T-helper 2 cell treated with Interferon-gamma antibody and Interleukin-4, amounts not matched to agents 5 μg/mL and 100 μg/mL, for 36 hours (primary cell): ENCODE measurements at regions not wholly inside any gene's neighbourhood (a gene's known extent, or its start where the extent isn't known, plus 50 kb on each side); places are given as distances from the start of the nearest gene placed in this dataset.
"Not testable (repeated sequence)": the region's sequence is repeated elsewhere in the genome, so short reads cannot be mapped to it uniquely, and the experiment has no call there.

Experiments used
- DNase-seq: peaks from one replicate; pipeline ENCODE4 v3.0.0; 2021; ENCODE audit warnings: low spot score
- H3K27ac Mint-ChIP-seq: one replicate; pipeline ENCODE4 v1.8.0; 2021; ENCODE audit warnings: mild to moderate bottlenecking, mixed read lengths
- H3K27me3 Mint-ChIP-seq: one replicate; pipeline ENCODE4 v1.8.0; 2021; ENCODE audit warnings: low read depth, mixed read lengths
- H3K36me3 Mint-ChIP-seq: one replicate; pipeline ENCODE4 v1.8.0; 2021; ENCODE audit warnings: low read depth, mixed read lengths
- H3K4me1 Mint-ChIP-seq: one replicate; pipeline ENCODE4 v1.8.0; 2021; ENCODE audit warnings: low read depth, mixed read lengths
- H3K4me3 Mint-ChIP-seq: one replicate; pipeline ENCODE4 v1.8.0; 2022; ENCODE audit warnings: mild to moderate bottlenecking, moderate library complexity, mixed read lengths
- H3K9me3 Mint-ChIP-seq: one replicate; pipeline ENCODE4 v1.8.0; 2021; ENCODE audit warnings: mixed read lengths

- Mint-ChIP-seq H3K4me1 (peaks cover 45% of the 10 kb centered on the region), H3K9me3 (peaks cover 8% of the 10 kb centered on the region), H3K27me3 (peaks cover 23% of the 10 kb centered on the region), H3K4me3 (no peak overlapping the region), H3K27ac (no peak overlapping the region), H3K36me3 (no peaks in the 10 kb centered on the region)
- DNase-seq = no peak
Measured at GRCh38 chr5:87030699-87031098, 237.0 kb upstream of the RASA1 start.

- no peak overlapping the region for H3K4me3 Mint-ChIP-seq
- H3K4me1 Mint-ChIP-seq = peaks cover 27% of the 10 kb centered on the region
- H3K9me3 Mint-ChIP-seq = peaks cover 18% of the 10 kb centered on the region
- H3K27ac Mint-ChIP-seq = no peak overlapping the region
- no peak for DNase-seq
- H3K36me3 Mint-ChIP-seq = no peaks in the 10 kb centered on the region
- peaks cover 16% of the 10 kb centered on the region for H3K27me3 Mint-ChIP-seq
Measured at GRCh38 chr5:87034557-87034956, 233.1 kb upstream of the RASA1 start.

GRCh38 chr5:87042554-87042953 is 225.1 kb upstream of the RASA1 start:
- no peak overlapping the region for H3K4me3 Mint-ChIP-seq
- H3K36me3 Mint-ChIP-seq = no peaks in the 10 kb centered on the region
- DNase-seq = no peak
- peaks cover 34% of the 10 kb centered on the region for H3K27me3 Mint-ChIP-seq
- H3K9me3 Mint-ChIP-seq = peaks cover 19% of the 10 kb centered on the region
- H3K4me1 Mint-ChIP-seq = peaks cover under 1% of the 10 kb centered on the region
- no peak overlapping the region for H3K27ac Mint-ChIP-seq

GRCh38 chr5:87048156-87048555 is 219.5 kb upstream of the RASA1 start:
- DNase-seq = no peak
- Mint-ChIP-seq H3K4me1 (peaks cover 3% of the 10 kb centered on the region), H3K36me3 (peaks cover 1% of the 10 kb centered on the region), H3K27me3 (peaks cover 11% of the 10 kb centered on the region), H3K4me3 (no peak overlapping the region), H3K27ac (no peak overlapping the region), H3K9me3 (peaks cover 36% of the 10 kb centered on the region)

GRCh38 chr5:87049012-87049411 is 218.7 kb upstream of the RASA1 start:
- H3K36me3 Mint-ChIP-seq, H3K27ac Mint-ChIP-seq, DNase-seq, H3K27me3 Mint-ChIP-seq, H3K4me3 Mint-ChIP-seq, H3K4me1 Mint-ChIP-seq: not testable (repeated sequence)
- H3K9me3 Mint-ChIP-seq = peaks cover 30% of the 10 kb centered on the region

GRCh38 chr5:87051502-87052113 is 216.1 kb upstream of the RASA1 start:
- H3K27me3 Mint-ChIP-seq = no peaks in the 10 kb centered on the region
- peaks cover 3% of the 10 kb centered on the region for H3K4me1 Mint-ChIP-seq
- H3K9me3 Mint-ChIP-seq = peaks cover 31% of the 10 kb centered on the region
- DNase-seq = no peak
- no peak overlapping the region for H3K27ac Mint-ChIP-seq
- H3K36me3 Mint-ChIP-seq = peaks cover 1% of the 10 kb centered on the region
- H3K4me3 Mint-ChIP-seq = no peak overlapping the region

GRCh38 chr5:87053146-87053545 is 214.5 kb upstream of the RASA1 start:
- H3K36me3 Mint-ChIP-seq = peaks cover 1% of the 10 kb centered on the region
- peaks cover 27% of the 10 kb centered on the region for H3K9me3 Mint-ChIP-seq
- H3K4me1 Mint-ChIP-seq = no peaks in the 10 kb centered on the region
- no peaks in the 10 kb centered on the region for H3K27me3 Mint-ChIP-seq
- no peak for DNase-seq
- no peak overlapping the region for H3K4me3 Mint-ChIP-seq
- no peak overlapping the region for H3K27ac Mint-ChIP-seq

- DNase-seq = no peak
- Mint-ChIP-seq H3K27me3 (no peaks in the 10 kb centered on the region), H3K27ac (no peak overlapping the region), H3K36me3 (no peaks in the 10 kb centered on the region), H3K4me1 (no peaks in the 10 kb centered on the region), H3K4me3 (no peak overlapping the region), H3K9me3 (peaks cover 13% of the 10 kb centered on the region)
Measured at GRCh38 chr5:87054821-87055220, 212.9 kb upstream of the RASA1 start.

- peaks cover 5% of the 10 kb centered on the region for H3K36me3 Mint-ChIP-seq
- peaks cover 25% of the 10 kb centered on the region for H3K9me3 Mint-ChIP-seq
- no peaks in the 10 kb centered on the region for H3K27me3 Mint-ChIP-seq
- no peak for DNase-seq
- no peak overlapping the region for H3K4me3 Mint-ChIP-seq
- H3K27ac Mint-ChIP-seq = no peak overlapping the region
- peaks cover 1% of the 10 kb centered on the region for H3K4me1 Mint-ChIP-seq
Measured at GRCh38 chr5:87061046-87061445, 206.6 kb upstream of the RASA1 start.

- no peaks in the 10 kb centered on the region for H3K27me3 Mint-ChIP-seq
- H3K36me3 Mint-ChIP-seq = no peaks in the 10 kb centered on the region
- peaks cover 3% of the 10 kb centered on the region for H3K9me3 Mint-ChIP-seq
- DNase-seq = no peak
- peaks cover 21% of the 10 kb centered on the region for H3K4me1 Mint-ChIP-seq
- no peak overlapping the region for H3K4me3 Mint-ChIP-seq
- no peak overlapping the region for H3K27ac Mint-ChIP-seq
Measured at GRCh38 chr5:87069311-87069710, 198.4 kb upstream of the RASA1 start.

- Mint-ChIP-seq H3K4me3 (no peak overlapping the region), H3K27me3 (no peaks in the 10 kb centered on the region), H3K27ac (no peak overlapping the region), H3K4me1 (peaks cover 29% of the 10 kb centered on the region), H3K9me3 (peaks cover 8% of the 10 kb centered on the region), H3K36me3 (peaks cover 2% of the 10 kb centered on the region)
- DNase-seq = no peak
Measured at GRCh38 chr5:87069974-87070608, 197.6 kb upstream of the RASA1 start.

- DNase-seq = no peak
- no peaks in the 10 kb centered on the region for H3K27me3 Mint-ChIP-seq
- peak overlapping the region; percentile 33 for H3K27ac Mint-ChIP-seq
- H3K36me3 Mint-ChIP-seq = peaks cover 2% of the 10 kb centered on the region
- H3K4me3 Mint-ChIP-seq = no peak overlapping the region
- peaks cover 8% of the 10 kb centered on the region for H3K9me3 Mint-ChIP-seq
- peaks cover 45% of the 10 kb centered on the region for H3K4me1 Mint-ChIP-seq
Measured at GRCh38 chr5:87074072-87074471, 193.6 kb upstream of the RASA1 start.

GRCh38 chr5:87074934-87075541 is 192.6 kb upstream of the RASA1 start:
- H3K4me3 Mint-ChIP-seq = peak overlapping the region; percentile 69
- peak; percentile 16 for DNase-seq
- peaks cover 43% of the 10 kb centered on the region for H3K4me1 Mint-ChIP-seq
- H3K36me3 Mint-ChIP-seq = peaks cover 4% of the 10 kb centered on the region
- peaks cover 8% of the 10 kb centered on the region for H3K9me3 Mint-ChIP-seq
- H3K27me3 Mint-ChIP-seq = no peaks in the 10 kb centered on the region
- H3K27ac Mint-ChIP-seq = peak overlapping the region; percentile 92

- Mint-ChIP-seq H3K36me3 (peaks cover 4% of the 10 kb centered on the region), H3K27me3 (no peaks in the 10 kb centered on the region), H3K27ac (no peak overlapping the region), H3K9me3 (peaks cover 8% of the 10 kb centered on the region), H3K4me3 (no peak overlapping the region), H3K4me1 (peaks cover 50% of the 10 kb centered on the region)
- no peak for DNase-seq
Measured at GRCh38 chr5:87076411-87076810, 191.3 kb upstream of the RASA1 start.
